GM18951 (cell line): ENCODE measurements at regions not wholly inside any gene's neighbourhood (a gene's known extent, or its start where the extent isn't known, plus 50 kb on each side); places are given as distances from the start of the nearest gene placed in this dataset.
"Not testable (repeated sequence)": the region's sequence is repeated elsewhere in the genome, so short reads cannot be mapped to it uniquely, and the experiment has no call there.

ENCODE experiments used
- POLR2A ChIP-seq: IDR thresholded peaks from 4 replicates; pipeline ENCODE4 v1.6.1; 2011; ENCODE audit warnings: mild to moderate bottlenecking; ENCODE audit not compliant: insufficient read length, insufficient read depth; ENCODE audit errors: extremely low read depth
- in situ Hi-C: fragments of 300-500 bp; cut with MboI; formaldehyde crosslinking; loops from one replicate; pipeline ENCODE4 v1.12.0; 2022; ENCODE audit warnings: low sequenced_read_pairs, mixed read lengths, inconsistent platforms; ENCODE audit not compliant: unreplicated experiment

DNA sequence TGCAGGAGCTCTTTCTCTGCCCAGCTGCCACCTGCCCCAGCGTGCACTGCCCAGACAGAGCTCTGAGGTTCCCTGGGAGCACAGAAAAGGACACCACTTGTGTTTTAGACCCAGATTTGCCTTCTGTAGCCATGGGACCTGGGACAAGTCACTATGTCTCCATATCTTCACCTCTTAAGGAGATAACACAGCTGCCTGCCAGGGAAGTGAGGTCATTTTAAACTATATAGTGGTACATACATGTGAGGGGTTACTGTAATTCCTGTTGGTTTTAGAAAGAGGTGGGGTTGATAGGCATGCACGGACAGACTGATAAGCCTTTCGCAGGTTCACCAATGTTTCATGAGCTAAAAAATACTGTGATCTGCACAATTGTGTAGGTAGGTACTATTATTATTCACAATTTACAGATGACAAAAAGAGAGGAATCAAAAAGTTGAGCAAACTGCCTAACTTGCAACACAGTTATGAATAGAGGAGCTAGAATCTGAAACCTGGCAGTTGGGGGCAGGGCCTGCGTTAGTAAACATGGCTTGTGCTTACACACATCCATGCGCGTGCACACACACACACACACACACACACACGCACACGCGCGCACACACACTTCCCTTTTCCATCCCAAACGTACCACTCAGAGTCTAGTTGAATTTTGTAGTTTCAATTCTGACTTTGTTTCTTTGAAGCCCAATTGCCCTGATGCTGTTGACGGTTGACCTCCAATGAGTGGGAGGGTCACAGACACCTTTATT is 193.6 kb downstream of the FAM43A start:
- no peak for TF ChIP-seq POLR2A
- in situ Hi-C loops, result no loop called here

GRCh38 chr3:194879991-194880939 is 194.6 kb downstream of the FAM43A start:
- in situ Hi-C loops, result no loop called here
- TF ChIP-seq POLR2A, result no peak

- in situ Hi-C loops, result no loop called here
- no peak for TF ChIP-seq POLR2A
Measured at GRCh38 chr3:194880940-194881925, 195.6 kb downstream of the FAM43A start.

DNA sequence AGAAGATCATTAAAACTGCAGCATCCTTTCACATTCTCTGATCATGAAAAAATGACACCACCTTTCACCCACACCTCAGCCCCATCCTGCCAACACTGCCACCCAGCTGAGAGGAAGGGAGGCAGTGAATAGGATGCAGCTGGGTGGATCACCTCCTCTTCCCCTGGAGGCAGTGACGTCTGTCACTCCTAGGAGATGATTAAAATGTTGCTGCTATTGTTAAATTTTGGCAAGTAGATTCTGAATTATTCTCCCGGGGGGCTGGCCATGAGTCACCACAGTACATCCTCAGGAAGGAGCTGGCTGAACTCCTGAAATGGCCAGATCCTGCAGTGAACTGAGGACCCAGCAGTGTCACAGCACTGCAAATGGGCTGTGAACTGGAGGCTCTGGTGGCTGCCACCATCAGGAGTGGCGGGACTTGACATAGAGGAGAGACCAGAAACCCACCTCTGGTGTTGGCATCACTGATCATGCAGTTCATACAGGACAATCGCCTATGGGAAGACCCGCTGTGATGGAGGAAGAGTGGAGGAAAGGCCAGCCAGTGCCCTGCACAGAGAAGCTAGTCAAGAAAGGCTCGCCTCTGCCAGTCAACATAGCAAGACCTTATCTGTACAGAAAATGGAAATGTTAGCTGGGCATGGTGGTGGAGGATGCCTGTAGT is 199.1 kb downstream of the FAM43A start:
- in situ Hi-C loops, result no loop called here
- TF ChIP-seq POLR2A, result no peak

GRCh38 chr3:194885766-194886165 is 200.1 kb downstream of the FAM43A start:
- TF ChIP-seq POLR2A, result no peak
- in situ Hi-C loops, result no loop called here

DNA sequence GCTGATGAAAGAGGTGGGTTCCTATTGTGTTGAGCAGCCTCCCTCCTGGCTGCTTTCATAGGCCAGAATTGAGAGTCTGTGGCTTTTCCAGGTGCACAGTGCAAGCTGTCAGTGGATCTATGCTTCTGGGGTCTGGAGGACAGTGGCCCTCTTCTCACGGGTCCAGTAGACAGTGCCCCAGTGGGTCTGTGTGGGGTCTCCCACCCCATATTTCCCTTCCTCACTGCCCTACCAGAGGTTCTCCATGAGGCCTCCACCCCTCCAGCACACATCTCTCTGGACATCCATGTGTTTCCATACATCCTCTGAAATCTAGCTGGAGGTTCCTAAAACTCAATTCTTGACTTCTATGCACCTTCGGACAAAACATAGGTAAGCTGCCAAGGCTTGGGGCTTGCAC is 201.2 kb downstream of the FAM43A start:
- TF ChIP-seq POLR2A, result no peak
- in situ Hi-C loops, result no loop called here

DNA sequence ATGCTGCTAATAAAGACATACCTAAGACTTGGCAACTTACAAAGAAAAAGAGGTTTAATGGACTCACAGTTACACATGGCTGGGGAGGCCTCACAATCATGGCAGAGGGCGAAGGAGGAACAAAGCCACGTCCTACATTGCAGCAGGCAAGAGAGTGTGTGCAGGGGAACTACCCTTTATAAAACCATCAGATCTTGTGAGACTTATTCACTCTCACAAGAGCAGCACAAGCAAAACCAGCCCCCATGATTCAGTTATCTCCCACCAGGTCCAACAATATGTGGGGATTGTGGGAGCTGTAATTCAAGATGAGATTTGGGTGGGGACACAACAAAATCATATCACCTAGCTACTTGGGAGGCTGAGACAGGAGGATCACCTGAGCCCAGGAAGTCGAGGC is 202.4 kb downstream of the FAM43A start:
- in situ Hi-C loops, result not testable (repeated sequence)

- in situ Hi-C loops, result no loop called here
Measured at GRCh38 chr3:194888916-194889315, 203.2 kb downstream of the FAM43A start.

GRCh38 chr3:194890091-194890490 is 204.4 kb downstream of the FAM43A start:
- in situ Hi-C loops, result no loop called here
- no peak for TF ChIP-seq POLR2A

More at GRCh38 chr3:194888916-194889315, 203.2 kb downstream of the FAM43A start:
- TF ChIP-seq POLR2A, result no peak

- TF ChIP-seq POLR2A, result no peak
- in situ Hi-C loops, result no loop called here
Measured at GRCh38 chr3:194893121-194893987, 207.7 kb downstream of the FAM43A start.

DNA sequence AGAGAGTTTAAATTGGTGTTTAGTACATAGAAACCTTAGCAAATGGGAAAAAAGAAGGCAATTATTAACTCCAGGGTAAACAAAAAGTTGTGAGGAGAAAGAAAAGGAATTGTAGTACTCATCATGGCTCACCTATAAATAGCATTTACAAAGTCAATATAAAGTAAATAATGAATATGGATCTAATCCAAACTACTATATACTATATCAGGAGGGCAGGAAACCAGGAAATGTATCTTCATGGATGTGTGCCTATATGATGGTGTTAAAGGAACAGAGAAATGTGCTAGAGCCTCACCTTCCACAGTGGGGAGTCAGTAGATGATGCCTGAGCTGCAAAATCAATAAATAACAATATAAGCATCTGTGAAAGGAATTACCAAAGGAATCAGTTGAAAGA is 208.9 kb downstream of the FAM43A start:
- no peak for TF ChIP-seq POLR2A
- in situ Hi-C loops, result no loop called here
